Neural cell (in vitro differentiated cells): ENCODE measurements at regions not wholly inside any gene's neighbourhood (a gene's known extent, or its start where the extent isn't known, plus 50 kb on each side); places are given as distances from the start of the nearest gene placed in this dataset.

Experiments
- H2AFZ ChIP-seq: fragments of 200-600, 300-800 bp; sonication (generic), shearing (Covaris generic); 2 replicates; pipeline ENCODE4 v1.6.0; 2014; ENCODE audit warnings: low read depth, mild to moderate bottlenecking, antibody characterized with exemption, low read length, moderate library complexity
- H3F3A ChIP-seq: fragments of 200-600 bp; shearing (Covaris generic); 2 replicates; pipeline ENCODE4 v1.6.1; 2016; ENCODE audit warnings: mild to moderate bottlenecking, moderate library complexity, mixed read lengths, antibody characterized with exemption, low read length; ENCODE audit not compliant: insufficient read depth, poor library complexity, severe bottlenecking
- H3K27ac ChIP-seq: fragments of 200-600, 300-800 bp; sonication (generic), shearing (Covaris generic); 2 replicates; pipeline ENCODE4 v1.5.1; 2014; ENCODE audit warnings: mild to moderate bottlenecking, low read length, moderate library complexity
- H3K27me3 ChIP-seq: fragments of 300-800, 200-600 bp; sonication (generic), shearing (Covaris generic); 2 replicates; pipeline ENCODE4 v1.6.0; 2014; ENCODE audit warnings: mild to moderate bottlenecking, low read depth, low read length, moderate library complexity; ENCODE audit not compliant: insufficient read depth
- H3K36me3 ChIP-seq: fragments of 300-800, 200-600 bp; sonication (generic), shearing (Covaris generic); 2 replicates; pipeline ENCODE4 v1.5.1; 2014; ENCODE audit warnings: mild to moderate bottlenecking, antibody characterized with exemption, low read length, moderate library complexity; ENCODE audit not compliant: insufficient read depth
- H3K4me2 ChIP-seq: fragments of 300-800, 200-600 bp; sonication (generic), shearing (Covaris generic); 2 replicates; pipeline ENCODE4 v1.6.0; 2014; ENCODE audit warnings: mild to moderate bottlenecking, low read length
- H3K4me3 ChIP-seq: fragments of 300-800, 200-600 bp; sonication (generic), shearing (Covaris generic); 2 replicates; pipeline ENCODE4 v1.5.1; 2014; ENCODE audit warnings: mild to moderate bottlenecking, low read length, moderate library complexity
- H3K79me2 ChIP-seq: fragments of 200-600 bp; shearing (Covaris generic); replicated peaks from 2 replicates; pipeline ENCODE4 v1.6.0; 2014; ENCODE audit warnings: mild to moderate bottlenecking, low read length, moderate library complexity; ENCODE audit not compliant: insufficient read depth
- H3K9ac ChIP-seq: fragments of 300-800, 200-600 bp; sonication (generic), shearing (Covaris generic); 2 replicates; pipeline ENCODE4 v1.6.1; 2016; ENCODE audit warnings: mild to moderate bottlenecking, low read length, mixed read lengths
- H3K9me2 ChIP-seq: fragments of 200-600 bp; shearing (Covaris generic); 2 replicates; pipeline ENCODE4 v1.6.1; 2016; ENCODE audit warnings: mild to moderate bottlenecking, low read length, mixed read lengths; ENCODE audit not compliant: insufficient read depth
- H3K9me3 ChIP-seq: fragments of 200-600, 300-800 bp; sonication (generic), shearing (Covaris generic); 2 replicates; pipeline ENCODE4 v1.6.1; 2016; ENCODE audit warnings: mild to moderate bottlenecking, mixed run types, low read length, moderate library complexity, mixed read lengths
- H4K20me1 ChIP-seq: fragments of 200-600 bp; shearing (Covaris generic); 2 replicates; pipeline ENCODE4 v1.6.1; 2016; ENCODE audit warnings: mild to moderate bottlenecking, mixed run types; ENCODE audit not compliant: insufficient read depth
- EP300 ChIP-seq: fragments of 450-650 bp; conservative IDR thresholded peaks from 2 replicates; pipeline ENCODE4 v1.6.1; 2014; ENCODE audit warnings: antibody characterized with exemption, mild to moderate bottlenecking, moderate library complexity; ENCODE audit not compliant: poor library complexity, severe bottlenecking
- EZH2 ChIP-seq: fragments of 200-600, 300-800 bp; shearing (Covaris generic), sonication (generic); IDR thresholded peaks from 2 replicates; pipeline ENCODE4 v1.6.1; 2014; ENCODE audit warnings: antibody characterized with exemption, low read length, borderline replicate concordance, mild to moderate bottlenecking; ENCODE audit not compliant: insufficient read depth, poor library complexity, severe bottlenecking
- MXI1 ChIP-seq: fragments of 450-650 bp; conservative IDR thresholded peaks from 2 replicates; pipeline ENCODE4 v1.6.1; 2014; ENCODE audit warnings: antibody characterized with exemption, mild to moderate bottlenecking; ENCODE audit not compliant: poor library complexity, severe bottlenecking
- POLR2AphosphoS5 ChIP-seq: IDR thresholded peaks from 2 replicates; pipeline ENCODE4 v1.6.1; 2012
- RAD21 ChIP-seq: fragments of 450-650 bp; conservative IDR thresholded peaks from 2 replicates; pipeline ENCODE4 v1.6.1; 2014; ENCODE audit warnings: antibody characterized with exemption, mild to moderate bottlenecking, moderate library complexity
- SMC3 ChIP-seq: fragments of 450-650 bp; conservative IDR thresholded peaks from 2 replicates; pipeline ENCODE4 v1.6.1; 2014; ENCODE audit warnings: antibody characterized with exemption, mild to moderate bottlenecking, moderate library complexity; ENCODE audit not compliant: poor library complexity
- TAF1 ChIP-seq: IDR thresholded peaks from 2 replicates; pipeline ENCODE4 v1.6.1; 2012; ENCODE audit warnings: low read depth
- TF ChIP-seq, protein P1 (sequence below): IDR thresholded peaks from 2 replicates; pipeline ENCODE4 v1.6.1; 2012; ENCODE audit warnings: borderline replicate concordance
- TF ChIP-seq, protein P2 (sequence below): fragments of 450-650 bp; IDR thresholded peaks from 2 replicates; pipeline ENCODE4 v1.5.1; 2014; ENCODE audit warnings: antibody characterized with exemption, mild to moderate bottlenecking, moderate library complexity; ENCODE audit not compliant: poor library complexity, severe bottlenecking

DNA sequence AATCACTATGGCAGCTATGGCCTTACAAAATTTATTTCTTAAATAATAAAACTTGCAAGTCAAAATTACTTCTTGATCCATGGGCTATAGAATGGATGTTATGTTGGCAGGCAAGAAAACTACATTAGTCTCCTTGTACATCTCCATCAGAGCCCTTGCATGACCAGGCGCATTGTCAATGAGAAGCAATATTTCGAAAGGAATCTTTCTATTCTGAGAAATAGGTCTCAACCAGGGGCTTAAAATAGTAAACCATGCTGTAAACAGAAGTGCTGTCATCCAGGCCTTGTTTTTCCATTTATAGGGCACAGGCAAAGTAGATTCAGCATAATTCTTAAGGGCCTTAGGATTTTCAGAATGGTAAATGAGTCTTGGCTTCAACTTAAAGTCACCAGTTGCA lies 220.1 kb downstream of the SREK1 start:
- Histone ChIP-seq H4K20me1 (no peaks in the 10 kb centered on the region), H2AFZ (no peak overlapping the region), H3K9ac (no peak overlapping the region), H3K9me3 (no peaks in the 10 kb centered on the region), H3K4me2 (no peak overlapping the region), H3K27me3 (no peaks in the 10 kb centered on the region), H3F3A (no peaks in the 10 kb centered on the region), H3K9me2 (no peaks in the 10 kb centered on the region), H3K27ac (no peak overlapping the region), H3K4me3 (no peak overlapping the region), H3K36me3 (no peaks in the 10 kb centered on the region), H3K79me2 (no peaks in the 10 kb centered on the region)
- TF ChIP-seq SMC3 (no peak), RAD21 (no peak), EP300 (no peak)
- TF ChIP-seq, protein P1, sequence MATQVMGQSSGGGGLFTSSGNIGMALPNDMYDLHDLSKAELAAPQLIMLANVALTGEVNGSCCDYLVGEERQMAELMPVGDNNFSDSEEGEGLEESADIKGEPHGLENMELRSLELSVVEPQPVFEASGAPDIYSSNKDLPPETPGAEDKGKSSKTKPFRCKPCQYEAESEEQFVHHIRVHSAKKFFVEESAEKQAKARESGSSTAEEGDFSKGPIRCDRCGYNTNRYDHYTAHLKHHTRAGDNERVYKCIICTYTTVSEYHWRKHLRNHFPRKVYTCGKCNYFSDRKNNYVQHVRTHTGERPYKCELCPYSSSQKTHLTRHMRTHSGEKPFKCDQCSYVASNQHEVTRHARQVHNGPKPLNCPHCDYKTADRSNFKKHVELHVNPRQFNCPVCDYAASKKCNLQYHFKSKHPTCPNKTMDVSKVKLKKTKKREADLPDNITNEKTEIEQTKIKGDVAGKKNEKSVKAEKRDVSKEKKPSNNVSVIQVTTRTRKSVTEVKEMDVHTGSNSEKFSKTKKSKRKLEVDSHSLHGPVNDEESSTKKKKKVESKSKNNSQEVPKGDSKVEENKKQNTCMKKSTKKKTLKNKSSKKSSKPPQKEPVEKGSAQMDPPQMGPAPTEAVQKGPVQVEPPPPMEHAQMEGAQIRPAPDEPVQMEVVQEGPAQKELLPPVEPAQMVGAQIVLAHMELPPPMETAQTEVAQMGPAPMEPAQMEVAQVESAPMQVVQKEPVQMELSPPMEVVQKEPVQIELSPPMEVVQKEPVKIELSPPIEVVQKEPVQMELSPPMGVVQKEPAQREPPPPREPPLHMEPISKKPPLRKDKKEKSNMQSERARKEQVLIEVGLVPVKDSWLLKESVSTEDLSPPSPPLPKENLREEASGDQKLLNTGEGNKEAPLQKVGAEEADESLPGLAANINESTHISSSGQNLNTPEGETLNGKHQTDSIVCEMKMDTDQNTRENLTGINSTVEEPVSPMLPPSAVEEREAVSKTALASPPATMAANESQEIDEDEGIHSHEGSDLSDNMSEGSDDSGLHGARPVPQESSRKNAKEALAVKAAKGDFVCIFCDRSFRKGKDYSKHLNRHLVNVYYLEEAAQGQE: no peak

DNA sequence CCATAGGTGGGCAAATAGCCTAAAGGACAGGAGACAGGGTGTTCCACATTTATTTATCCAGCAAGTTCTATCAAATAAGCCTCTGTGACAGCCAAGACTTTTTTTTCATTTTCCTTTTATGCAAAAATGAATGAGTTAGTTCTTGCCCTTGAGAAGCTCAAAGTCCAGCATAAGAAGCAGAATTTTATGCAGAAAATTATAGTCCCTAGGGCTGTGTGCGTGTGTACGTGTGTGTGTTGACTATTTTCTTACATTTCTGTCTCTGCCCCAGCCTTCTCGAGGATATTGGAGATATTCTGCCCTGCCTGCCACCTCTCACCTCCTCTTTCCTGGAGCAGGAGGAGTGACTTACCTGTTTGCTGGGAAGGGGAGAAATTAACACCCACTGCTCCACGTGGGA lies 221.9 kb downstream of the SREK1 start:
- Histone ChIP-seq H3K27me3 (no peaks in the 10 kb centered on the region), H3K4me2 (no peak overlapping the region), H3K4me3 (no peak overlapping the region), H3F3A (no peaks in the 10 kb centered on the region), H3K9ac (no peak overlapping the region), H4K20me1 (no peaks in the 10 kb centered on the region), H2AFZ (no peak overlapping the region), H3K9me2 (no peaks in the 10 kb centered on the region), H3K79me2 (no peaks in the 10 kb centered on the region), H3K36me3 (no peaks in the 10 kb centered on the region), H3K9me3 (no peaks in the 10 kb centered on the region), H3K27ac (no peak overlapping the region)
- TF ChIP-seq MXI1: no peak
- TF ChIP-seq SMC3: no peak
- TF ChIP-seq, protein P1: no peak
- TF ChIP-seq, protein P2, sequence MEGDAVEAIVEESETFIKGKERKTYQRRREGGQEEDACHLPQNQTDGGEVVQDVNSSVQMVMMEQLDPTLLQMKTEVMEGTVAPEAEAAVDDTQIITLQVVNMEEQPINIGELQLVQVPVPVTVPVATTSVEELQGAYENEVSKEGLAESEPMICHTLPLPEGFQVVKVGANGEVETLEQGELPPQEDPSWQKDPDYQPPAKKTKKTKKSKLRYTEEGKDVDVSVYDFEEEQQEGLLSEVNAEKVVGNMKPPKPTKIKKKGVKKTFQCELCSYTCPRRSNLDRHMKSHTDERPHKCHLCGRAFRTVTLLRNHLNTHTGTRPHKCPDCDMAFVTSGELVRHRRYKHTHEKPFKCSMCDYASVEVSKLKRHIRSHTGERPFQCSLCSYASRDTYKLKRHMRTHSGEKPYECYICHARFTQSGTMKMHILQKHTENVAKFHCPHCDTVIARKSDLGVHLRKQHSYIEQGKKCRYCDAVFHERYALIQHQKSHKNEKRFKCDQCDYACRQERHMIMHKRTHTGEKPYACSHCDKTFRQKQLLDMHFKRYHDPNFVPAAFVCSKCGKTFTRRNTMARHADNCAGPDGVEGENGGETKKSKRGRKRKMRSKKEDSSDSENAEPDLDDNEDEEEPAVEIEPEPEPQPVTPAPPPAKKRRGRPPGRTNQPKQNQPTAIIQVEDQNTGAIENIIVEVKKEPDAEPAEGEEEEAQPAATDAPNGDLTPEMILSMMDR: no peak
- no peak for TF ChIP-seq TAF1
- TF ChIP-seq POLR2AphosphoS5: no peak
- no peak for TF ChIP-seq EZH2
- no peak for TF ChIP-seq EP300
- TF ChIP-seq RAD21: no peak
